ENCODE measurements at regions not wholly inside any gene's neighbourhood (a gene's known extent, or its start where the extent isn't known, plus 50 kb on each side); places are given as distances from the start of the nearest gene placed in this dataset.

DNA sequence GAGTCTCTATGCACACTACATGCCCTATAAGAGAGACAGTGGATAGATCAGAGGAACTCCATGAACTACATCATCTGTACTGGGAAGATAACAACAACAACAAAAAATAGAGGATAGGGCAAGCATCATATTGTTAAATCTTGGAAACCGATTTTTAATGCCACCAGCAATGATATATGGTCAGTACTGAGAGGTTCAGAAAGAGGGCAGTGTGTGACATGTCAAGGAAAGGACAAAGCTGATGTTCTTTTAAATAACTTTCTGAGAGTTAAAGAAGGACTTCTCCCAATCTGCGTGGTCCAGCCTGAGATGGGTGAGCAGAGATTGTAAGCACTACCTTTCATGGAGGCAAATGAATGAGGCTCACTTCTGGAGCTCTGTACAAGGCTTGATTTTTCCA lies 62.0 kb upstream of the PHF24 start:
- Histone ChIP-seq H3K4me1 (ENCODE audit: insufficient read depth, low read length, severe bottlenecking) (no peaks in the 10 kb centered on the region), H4K20me1 (ENCODE audit: insufficient read depth, low read length) (no peaks in the 10 kb centered on the region), H3K27ac (ENCODE audit: low read depth, low read length, poor library complexity, severe bottlenecking) (no peak overlapping the region), H3K9me2 (ENCODE audit: low read depth, low read length) (no peaks in the 10 kb centered on the region), H3F3A (ENCODE audit: insufficient read depth, low read length) (no peaks in the 10 kb centered on the region), H3K36me3 (ENCODE audit: insufficient read depth, low read length) (no peaks in the 10 kb centered on the region), H3K9ac (ENCODE audit: low read length) (no peak overlapping the region), H2AFZ (ENCODE audit: low read length) (no peak overlapping the region), H3K9me3 (ENCODE audit: low read length) (no peaks in the 10 kb centered on the region), H3K27me3 (ENCODE audit: insufficient read depth, low read length) (no peaks in the 10 kb centered on the region), H3K4me2 (ENCODE audit: low read length) (no peak overlapping the region), H3K4me3 (ENCODE audit: low read depth, low read length, poor library complexity, severe bottlenecking) (no peak overlapping the region), H3K79me2 (ENCODE audit: insufficient read depth, low read length) (no peaks in the 10 kb centered on the region)
- TF ChIP-seq EZH2 (IDR thresholded peaks at IDR 0.05; ENCODE audit: borderline replicate concordance, low read length) (no peak), CTCF (IDR thresholded peaks at IDR 0.05; ENCODE audit: low read length) (no peak; the same call in 1 of the 2 replicates)

GRCh38 chr9:34892886-34893285 lies 65.2 kb upstream of the PHF24 start:
- TF ChIP-seq CTCF (IDR thresholded peaks at IDR 0.05; ENCODE audit: low read length) = no peak
- TF ChIP-seq EZH2 (IDR thresholded peaks at IDR 0.05; ENCODE audit: borderline replicate concordance, low read length) = no peak
- H3K36me3 ChIP-seq (ENCODE audit: insufficient read depth, low read length) = no peaks in the 10 kb centered on the region
- no peak overlapping the region for H3K4me2 ChIP-seq (ENCODE audit: low read length)
- no peaks in the 10 kb centered on the region for H3K79me2 ChIP-seq (ENCODE audit: insufficient read depth, low read length)
- H3K9me2 ChIP-seq (ENCODE audit: low read depth, low read length) = no peaks in the 10 kb centered on the region
- no peaks in the 10 kb centered on the region for H4K20me1 ChIP-seq (ENCODE audit: insufficient read depth, low read length)
- H3K27ac ChIP-seq (ENCODE audit: low read depth, low read length, poor library complexity, severe bottlenecking) = no peak overlapping the region
- no peaks in the 10 kb centered on the region for H3F3A ChIP-seq (ENCODE audit: insufficient read depth, low read length)
- H3K9ac ChIP-seq (ENCODE audit: low read length) = no peak overlapping the region
- H2AFZ ChIP-seq (ENCODE audit: low read length) = no peak overlapping the region
- no peaks in the 10 kb centered on the region for H3K4me1 ChIP-seq (ENCODE audit: insufficient read depth, low read length, severe bottlenecking)
- 0 out of 2 replicates have a peak, but pooled peaks cover 1% of the 10 kb centered on the region for H3K27me3 ChIP-seq (ENCODE audit: insufficient read depth, low read length)
- H3K4me3 ChIP-seq (ENCODE audit: low read depth, low read length, poor library complexity, severe bottlenecking) = no peak overlapping the region
- no peaks in the 10 kb centered on the region for H3K9me3 ChIP-seq (ENCODE audit: low read length)

DNA sequence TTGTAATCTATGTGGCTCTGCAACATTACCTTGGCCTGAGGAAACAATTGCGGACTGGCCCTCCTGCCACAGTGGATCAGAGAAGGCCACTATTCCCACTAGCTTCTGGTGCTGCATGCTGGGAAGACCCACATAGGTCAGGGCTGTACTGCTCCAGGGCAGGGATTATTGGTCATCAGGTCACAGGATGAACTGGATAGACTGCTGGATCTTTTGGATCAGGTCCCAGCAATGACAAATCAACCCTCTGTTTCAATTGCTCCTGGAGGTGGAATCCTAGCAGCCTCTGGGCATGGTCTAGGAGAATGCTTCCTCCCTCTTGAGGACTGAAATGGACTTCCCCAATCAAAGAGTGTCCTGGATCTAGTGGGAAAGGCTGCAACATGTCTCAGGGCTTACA lies 66.7 kb upstream of the PHF24 start:
- Histone ChIP-seq H3K79me2 (ENCODE audit: insufficient read depth, low read length) (no peaks in the 10 kb centered on the region), H3K4me2 (ENCODE audit: low read length) (no peak overlapping the region), H3K4me1 (ENCODE audit: insufficient read depth, low read length, severe bottlenecking) (no peaks in the 10 kb centered on the region), H3K9ac (ENCODE audit: low read length) (no peak overlapping the region), H3K9me2 (ENCODE audit: low read depth, low read length) (no peaks in the 10 kb centered on the region), H3K9me3 (ENCODE audit: low read length) (no peaks in the 10 kb centered on the region), H3F3A (ENCODE audit: insufficient read depth, low read length) (no peaks in the 10 kb centered on the region), H3K36me3 (ENCODE audit: insufficient read depth, low read length) (no peaks in the 10 kb centered on the region), H3K4me3 (ENCODE audit: low read depth, low read length, poor library complexity, severe bottlenecking) (no peak overlapping the region), H3K27me3 (ENCODE audit: insufficient read depth, low read length) (0 out of 2 replicates have a peak, but pooled peaks cover 3% of the 10 kb centered on the region), H2AFZ (ENCODE audit: low read length) (no peak overlapping the region), H3K27ac (ENCODE audit: low read depth, low read length, poor library complexity, severe bottlenecking) (no peak overlapping the region), H4K20me1 (ENCODE audit: insufficient read depth, low read length) (no peaks in the 10 kb centered on the region)
- no peak for TF ChIP-seq EZH2 (IDR thresholded peaks at IDR 0.05; ENCODE audit: borderline replicate concordance, low read length)
- TF ChIP-seq CTCF (IDR thresholded peaks at IDR 0.05; ENCODE audit: low read length) = no peak
